Fibroblast of pulmonary artery (primary cell): ENCODE measurements at regions not wholly inside any gene's neighbourhood (a gene's known extent, or its start where the extent isn't known, plus 50 kb on each side); places are given as distances from the start of the nearest gene placed in this dataset.
"Not testable (repeated sequence)": the region's sequence is repeated elsewhere in the genome, so short reads cannot be mapped to it uniquely, and the experiment has no call there.

Source experiments
- DNase-seq: peaks from one replicate; pipeline ENCODE4 v3.0.0-alpha.2; 2010; ENCODE audit warnings: low read depth
- H3K4me3 ChIP-seq: replicated peaks from 2 replicates; pipeline ENCODE4 v1.5.1; 2011; ENCODE audit warnings: low read depth, mild to moderate bottlenecking, control low read depth, low read length, moderate library complexity
- CTCF ChIP-seq: IDR thresholded peaks from 2 replicates; pipeline ENCODE4 v1.5.1; 2011; ENCODE audit warnings: mild to moderate bottlenecking, control low read depth, low read length, inconsistent platforms; ENCODE audit errors: missing control alignments

GRCh38 chr2:187900021-187900420, 345.8 kb upstream of the TFPI start:
- DNase-seq, result no peak
- TF ChIP-seq CTCF, result no peak
- H3K4me3 ChIP-seq, result no peak overlapping the region

- DNase-seq, result no peak
- no peak for TF ChIP-seq CTCF
- H3K4me3 ChIP-seq, result no peak overlapping the region
Measured at GRCh38 chr2:187906021-187906420, 351.8 kb upstream of the TFPI start.

- not testable (repeated sequence) for DNase-seq, H3K4me3 ChIP-seq
Measured at GRCh38 chr2:187910922-187911321, 356.7 kb upstream of the TFPI start.

- TF ChIP-seq CTCF, result no peak
- no peak for DNase-seq
- H3K4me3 ChIP-seq, result no peak overlapping the region
Measured at GRCh38 chr2:187912950-187913349, 358.7 kb upstream of the TFPI start.

GRCh38 chr2:187915810-187916209, 361.6 kb upstream of the TFPI start:
- no peak for TF ChIP-seq CTCF
- no peak overlapping the region for H3K4me3 ChIP-seq

GRCh38 chr2:187916799-187917198, 362.6 kb upstream of the TFPI start:
- no peak for DNase-seq
- no peak overlapping the region for H3K4me3 ChIP-seq
- TF ChIP-seq CTCF, result no peak

More at GRCh38 chr2:187915810-187916209, 361.6 kb upstream of the TFPI start:
- no peak for DNase-seq

- H3K4me3 ChIP-seq, result no peak overlapping the region
- DNase-seq, result peak; percentile 29
Measured at GRCh38 chr2:187917535-187917934, 363.3 kb upstream of the TFPI start.

More at GRCh38 chr2:187917535-187917934, 363.3 kb upstream of the TFPI start:
- no peak for TF ChIP-seq CTCF
